Adrenal gland (tissue), 5 donors: ENCODE measurements at regions not wholly inside any gene's neighbourhood (a gene's known extent, or its start where the extent isn't known, plus 50 kb on each side); places are given as distances from the start of the nearest gene placed in this dataset.

Source experiments
- POLR2A ChIP-seq, 2 donors: fragments of 450-650 bp; IDR thresholded peaks; one replicate each; pipeline ENCODE4 v1.6.1; 2017; ENCODE audit warnings: antibody characterized with exemption in 2 of 2, mild to moderate bottlenecking in 2 of 2, moderate library complexity in 1 of 2
- TF ChIP-seq, protein P1 (sequence below), 6 experiments: fragments of 450-650 bp in 4 of 6; fragments of 200-600 bp in 2 of 6; sonication (generic) in 1 of 6; IDR thresholded peaks; 1 replicate in 5 of 6; 2 replicates in 1 of 6; pipeline versions ENCODE4 v1.5.1 to v1.8.0; 2016 to 2021; ENCODE audit warnings: antibody characterized with exemption in 6 of 6, mild to moderate bottlenecking in 2 of 6, moderate library complexity in 1 of 6
- donor health status: DM: no; HTN: no; CAD: no.

DNA sequence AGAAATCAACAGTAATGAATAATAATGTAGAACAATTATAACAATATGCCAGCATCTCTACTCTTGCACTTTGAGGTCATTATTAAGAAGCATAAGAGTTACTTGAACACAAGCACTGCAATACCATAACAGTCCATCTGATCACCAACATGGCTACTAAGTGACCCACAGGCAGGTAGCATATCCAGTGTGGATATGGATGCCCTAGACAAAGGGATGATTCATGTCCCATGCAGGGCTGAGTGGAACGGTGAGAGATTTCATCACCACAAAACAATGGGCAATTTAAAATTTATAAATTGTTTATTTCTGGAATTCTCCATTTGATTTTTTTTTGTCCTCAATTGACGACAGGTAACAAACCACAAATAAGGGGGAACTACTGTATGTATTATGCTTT, 107.7 kb upstream of the TSC22D2 start:
- no peak for TF ChIP-seq POLR2A (IDR thresholded peaks at IDR 0.05)
- TF ChIP-seq, protein P1, sequence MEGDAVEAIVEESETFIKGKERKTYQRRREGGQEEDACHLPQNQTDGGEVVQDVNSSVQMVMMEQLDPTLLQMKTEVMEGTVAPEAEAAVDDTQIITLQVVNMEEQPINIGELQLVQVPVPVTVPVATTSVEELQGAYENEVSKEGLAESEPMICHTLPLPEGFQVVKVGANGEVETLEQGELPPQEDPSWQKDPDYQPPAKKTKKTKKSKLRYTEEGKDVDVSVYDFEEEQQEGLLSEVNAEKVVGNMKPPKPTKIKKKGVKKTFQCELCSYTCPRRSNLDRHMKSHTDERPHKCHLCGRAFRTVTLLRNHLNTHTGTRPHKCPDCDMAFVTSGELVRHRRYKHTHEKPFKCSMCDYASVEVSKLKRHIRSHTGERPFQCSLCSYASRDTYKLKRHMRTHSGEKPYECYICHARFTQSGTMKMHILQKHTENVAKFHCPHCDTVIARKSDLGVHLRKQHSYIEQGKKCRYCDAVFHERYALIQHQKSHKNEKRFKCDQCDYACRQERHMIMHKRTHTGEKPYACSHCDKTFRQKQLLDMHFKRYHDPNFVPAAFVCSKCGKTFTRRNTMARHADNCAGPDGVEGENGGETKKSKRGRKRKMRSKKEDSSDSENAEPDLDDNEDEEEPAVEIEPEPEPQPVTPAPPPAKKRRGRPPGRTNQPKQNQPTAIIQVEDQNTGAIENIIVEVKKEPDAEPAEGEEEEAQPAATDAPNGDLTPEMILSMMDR (IDR thresholded peaks at IDR 0.05) = no peak
